Panc1 (cell line): ENCODE measurements at regions not wholly inside any gene's neighbourhood (a gene's known extent, or its start where the extent isn't known, plus 50 kb on each side); places are given as distances from the start of the nearest gene placed in this dataset.

Experiments
- CTCF ChIP-seq: fragments of 450-650 bp; IDR thresholded peaks from 2 replicates; pipeline ENCODE4 v1.5.1; 2017; ENCODE audit warnings: mild to moderate bottlenecking
- POLR2AphosphoS5 ChIP-seq: IDR thresholded peaks from 2 replicates; pipeline ENCODE4 v1.6.1; 2012; ENCODE audit warnings: mild to moderate bottlenecking, low read depth, low read length, moderate library complexity
- SIN3A ChIP-seq: IDR thresholded peaks from 2 replicates; pipeline ENCODE4 v1.6.1; 2012; ENCODE audit warnings: low read depth, mild to moderate bottlenecking, low read length, moderate library complexity, borderline replicate concordance; ENCODE audit not compliant: insufficient read depth
- TCF7L2 ChIP-seq: IDR thresholded peaks from 2 replicates; pipeline ENCODE4 v1.6.1; 2011; ENCODE audit warnings: mild to moderate bottlenecking, low read depth, low read length, inconsistent platforms
- TF ChIP-seq, protein P1 (sequence below), 2 experiments: IDR thresholded peaks; 2 replicates each; pipeline ENCODE4 v1.6.1; 2011 to 2012; ENCODE audit warnings: low read depth in 2 of 2, control low read depth in 1 of 2, low read length in 1 of 2, mild to moderate bottlenecking in 1 of 2, moderate library complexity in 1 of 2; ENCODE audit not compliant: insufficient read depth in 1 of 2

GRCh38 chr11:13876423-13876822 is 86.1 kb upstream of the SPON1 start:
- TF ChIP-seq CTCF = no peak
- no peak for TF ChIP-seq POLR2AphosphoS5
- TF ChIP-seq, protein P1, sequence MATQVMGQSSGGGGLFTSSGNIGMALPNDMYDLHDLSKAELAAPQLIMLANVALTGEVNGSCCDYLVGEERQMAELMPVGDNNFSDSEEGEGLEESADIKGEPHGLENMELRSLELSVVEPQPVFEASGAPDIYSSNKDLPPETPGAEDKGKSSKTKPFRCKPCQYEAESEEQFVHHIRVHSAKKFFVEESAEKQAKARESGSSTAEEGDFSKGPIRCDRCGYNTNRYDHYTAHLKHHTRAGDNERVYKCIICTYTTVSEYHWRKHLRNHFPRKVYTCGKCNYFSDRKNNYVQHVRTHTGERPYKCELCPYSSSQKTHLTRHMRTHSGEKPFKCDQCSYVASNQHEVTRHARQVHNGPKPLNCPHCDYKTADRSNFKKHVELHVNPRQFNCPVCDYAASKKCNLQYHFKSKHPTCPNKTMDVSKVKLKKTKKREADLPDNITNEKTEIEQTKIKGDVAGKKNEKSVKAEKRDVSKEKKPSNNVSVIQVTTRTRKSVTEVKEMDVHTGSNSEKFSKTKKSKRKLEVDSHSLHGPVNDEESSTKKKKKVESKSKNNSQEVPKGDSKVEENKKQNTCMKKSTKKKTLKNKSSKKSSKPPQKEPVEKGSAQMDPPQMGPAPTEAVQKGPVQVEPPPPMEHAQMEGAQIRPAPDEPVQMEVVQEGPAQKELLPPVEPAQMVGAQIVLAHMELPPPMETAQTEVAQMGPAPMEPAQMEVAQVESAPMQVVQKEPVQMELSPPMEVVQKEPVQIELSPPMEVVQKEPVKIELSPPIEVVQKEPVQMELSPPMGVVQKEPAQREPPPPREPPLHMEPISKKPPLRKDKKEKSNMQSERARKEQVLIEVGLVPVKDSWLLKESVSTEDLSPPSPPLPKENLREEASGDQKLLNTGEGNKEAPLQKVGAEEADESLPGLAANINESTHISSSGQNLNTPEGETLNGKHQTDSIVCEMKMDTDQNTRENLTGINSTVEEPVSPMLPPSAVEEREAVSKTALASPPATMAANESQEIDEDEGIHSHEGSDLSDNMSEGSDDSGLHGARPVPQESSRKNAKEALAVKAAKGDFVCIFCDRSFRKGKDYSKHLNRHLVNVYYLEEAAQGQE (IDR thresholded peaks at IDR 0.05; ENCODE audit: insufficient read depth in 1 of 2, low read depth in 2 of 2, low read length in 1 of 2) = no peak
- no peak for TF ChIP-seq TCF7L2
- no peak for TF ChIP-seq SIN3A
